ENCODE measurements at regions not wholly inside any gene's neighbourhood (a gene's known extent, or its start where the extent isn't known, plus 50 kb on each side); places are given as distances from the start of the nearest gene placed in this dataset.

DNA sequence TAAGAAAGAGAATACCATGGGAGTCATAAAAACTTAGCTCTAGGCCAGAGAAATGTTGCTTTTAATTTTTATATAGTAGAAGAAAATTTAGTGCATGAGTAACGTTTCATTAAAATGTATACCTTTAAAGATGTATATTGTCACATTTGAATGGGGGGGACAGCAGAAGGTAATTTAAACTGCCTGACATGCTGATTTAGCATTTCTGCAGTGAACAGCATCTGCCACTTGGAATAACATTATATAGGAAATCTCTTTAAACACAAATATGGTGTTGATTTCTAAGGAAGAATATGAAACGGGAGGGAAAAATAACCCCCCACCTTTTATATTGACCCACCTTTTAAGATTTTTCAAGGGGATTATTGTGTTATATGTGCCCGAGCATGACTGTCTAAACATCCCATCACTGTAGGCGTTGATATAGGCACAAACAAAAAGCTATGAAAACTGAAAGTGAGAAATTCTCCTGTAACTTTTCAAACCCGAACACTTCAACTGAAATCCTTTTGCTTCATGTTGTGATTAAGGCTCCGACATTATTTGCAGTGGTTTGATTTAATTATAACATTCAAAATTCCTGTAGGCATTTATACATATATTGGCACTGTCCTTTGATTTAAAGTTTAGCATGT, 244.7 kb upstream of the CELF2 start:
- no peak for DNase-seq (ENCODE audit: low read depth in 2 of 3, low spot score in 1 of 3)

DNA sequence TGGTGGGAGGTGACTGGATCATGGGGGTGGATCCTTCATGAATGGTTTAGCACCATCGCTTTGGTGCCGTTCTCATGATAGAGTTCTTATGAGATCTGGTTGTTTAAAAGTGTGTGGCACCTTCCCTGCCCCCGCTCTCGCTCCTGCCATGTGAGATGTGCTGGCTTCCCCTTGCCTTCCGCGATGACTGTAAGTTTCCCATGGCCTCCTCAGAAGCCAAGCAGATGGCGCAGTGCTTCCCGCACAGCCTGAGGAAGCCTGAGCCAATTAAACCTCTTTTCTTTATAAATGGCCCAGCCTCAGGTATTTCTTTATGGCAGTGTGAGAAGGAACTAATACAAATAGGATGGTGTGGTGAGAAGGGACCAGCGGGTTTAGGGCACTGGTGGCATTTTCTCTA, 243.3 kb upstream of the CELF2 start:
- DNase-seq (ENCODE audit: low read depth in 2 of 3, low spot score in 1 of 3): no peak

- DNase-seq (ENCODE audit: low read depth in 2 of 3, low spot score in 1 of 3): no peak
Measured at GRCh38 chr10:10776363-10776762, 241.3 kb upstream of the CELF2 start.

GRCh38 chr10:10777279-10777678, 240.4 kb upstream of the CELF2 start:
- DNase-seq (ENCODE audit: low read depth in 2 of 3, low spot score in 1 of 3): no peak

- no peak for DNase-seq (ENCODE audit: low read depth in 2 of 3, low spot score in 1 of 3)
Measured at GRCh38 chr10:10777723-10778122, 239.9 kb upstream of the CELF2 start.

DNA sequence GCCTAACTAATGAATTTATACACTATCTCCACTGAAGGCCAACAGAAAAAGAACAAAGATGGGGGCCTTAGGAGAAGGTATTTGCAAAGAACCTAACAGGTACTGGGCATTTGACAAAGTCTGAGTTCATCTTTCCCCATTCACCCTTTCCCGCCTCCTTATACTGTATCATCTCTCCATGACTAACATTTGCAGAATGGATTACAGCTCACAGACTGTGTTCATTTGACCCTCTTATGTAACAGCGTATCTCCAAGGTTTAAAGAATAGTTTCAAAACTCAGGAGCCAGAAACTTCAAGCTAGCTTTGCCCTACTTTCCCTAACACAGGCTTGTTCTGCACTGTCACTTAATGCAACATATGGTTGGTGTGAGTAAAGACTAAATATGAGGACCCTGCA, 238.7 kb upstream of the CELF2 start:
- DNase-seq (ENCODE audit: low read depth in 2 of 3, low spot score in 1 of 3): no peak

GRCh38 chr10:10779511-10779910, 238.2 kb upstream of the CELF2 start:
- no peak for DNase-seq (ENCODE audit: low read depth in 2 of 3, low spot score in 1 of 3)

GRCh38 chr10:10780746-10781145, 236.9 kb upstream of the CELF2 start:
- DNase-seq (ENCODE audit: low read depth in 2 of 3, low spot score in 1 of 3): no peak

DNA sequence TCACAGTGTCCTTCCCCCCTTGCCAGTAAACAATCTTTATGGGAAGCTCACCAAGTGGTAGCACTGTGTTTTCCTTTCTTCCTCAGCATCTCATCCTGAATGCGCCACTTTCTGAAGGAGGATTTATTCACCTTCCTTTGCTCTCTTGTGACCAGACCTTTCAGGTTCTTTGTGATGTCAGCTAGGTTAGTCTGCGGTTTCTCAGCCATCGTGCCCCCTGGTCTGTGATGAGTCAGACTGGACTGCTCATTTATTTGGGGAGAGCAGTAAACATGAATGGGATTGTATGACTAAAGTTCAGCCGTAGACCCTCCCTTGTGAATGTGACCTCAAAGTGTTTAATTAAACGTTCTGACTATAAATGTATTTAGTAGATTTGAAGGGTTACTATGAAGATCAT, 235.1 kb upstream of the CELF2 start:
- no peak for DNase-seq (ENCODE audit: low read depth in 2 of 3, low spot score in 1 of 3)

GRCh38 chr10:10785627-10786026, 232.0 kb upstream of the CELF2 start:
- no peak for DNase-seq (ENCODE audit: low read depth in 2 of 3, low spot score in 1 of 3)

GRCh38 chr10:10786109-10787090, 231.3 kb upstream of the CELF2 start:
- no peak for DNase-seq (ENCODE audit: low read depth in 2 of 3, low spot score in 1 of 3)

GRCh38 chr10:10787586-10787985, 230.1 kb upstream of the CELF2 start:
- DNase-seq (ENCODE audit: low read depth in 2 of 3, low spot score in 1 of 3): no peak

- DNase-seq (ENCODE audit: low read depth in 2 of 3, low spot score in 1 of 3): no peak
Measured at GRCh38 chr10:10788761-10789160, 228.9 kb upstream of the CELF2 start.

- no peak for DNase-seq (ENCODE audit: low read depth in 2 of 3, low spot score in 1 of 3)
Measured at GRCh38 chr10:10791869-10792268, 225.8 kb upstream of the CELF2 start.

DNA sequence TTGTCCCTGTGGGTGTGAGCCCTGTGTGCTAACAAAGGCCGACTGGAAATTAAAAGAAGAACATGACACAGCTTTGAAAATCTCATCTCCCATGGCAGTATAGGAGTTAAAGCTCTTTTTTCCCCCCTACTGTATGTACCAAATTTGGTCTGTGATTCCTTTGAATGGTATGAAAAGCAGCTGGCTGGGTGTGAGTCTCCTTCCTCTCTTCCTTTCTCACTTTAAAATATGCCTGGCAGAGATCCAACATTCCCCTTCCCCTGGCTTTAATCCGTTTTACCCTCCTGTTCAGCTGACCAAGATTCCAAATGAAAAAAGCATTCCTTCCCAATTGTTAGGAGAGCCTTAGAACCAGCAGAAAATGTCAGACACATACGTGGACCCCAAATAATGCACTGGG, 225.0 kb upstream of the CELF2 start:
- no peak for DNase-seq (ENCODE audit: low read depth in 2 of 3, low spot score in 1 of 3)

- no peak for DNase-seq (ENCODE audit: low read depth in 2 of 3, low spot score in 1 of 3)
Measured at GRCh38 chr10:10794046-10794445, 223.6 kb upstream of the CELF2 start.

GRCh38 chr10:10794791-10795191, 222.9 kb upstream of the CELF2 start:
- DNase-seq (ENCODE audit: low read depth in 2 of 3, low spot score in 1 of 3): no peak

GRCh38 chr10:10796061-10796773, 221.5 kb upstream of the CELF2 start:
- no peak for DNase-seq (ENCODE audit: low read depth in 2 of 3, low spot score in 1 of 3)

DNA sequence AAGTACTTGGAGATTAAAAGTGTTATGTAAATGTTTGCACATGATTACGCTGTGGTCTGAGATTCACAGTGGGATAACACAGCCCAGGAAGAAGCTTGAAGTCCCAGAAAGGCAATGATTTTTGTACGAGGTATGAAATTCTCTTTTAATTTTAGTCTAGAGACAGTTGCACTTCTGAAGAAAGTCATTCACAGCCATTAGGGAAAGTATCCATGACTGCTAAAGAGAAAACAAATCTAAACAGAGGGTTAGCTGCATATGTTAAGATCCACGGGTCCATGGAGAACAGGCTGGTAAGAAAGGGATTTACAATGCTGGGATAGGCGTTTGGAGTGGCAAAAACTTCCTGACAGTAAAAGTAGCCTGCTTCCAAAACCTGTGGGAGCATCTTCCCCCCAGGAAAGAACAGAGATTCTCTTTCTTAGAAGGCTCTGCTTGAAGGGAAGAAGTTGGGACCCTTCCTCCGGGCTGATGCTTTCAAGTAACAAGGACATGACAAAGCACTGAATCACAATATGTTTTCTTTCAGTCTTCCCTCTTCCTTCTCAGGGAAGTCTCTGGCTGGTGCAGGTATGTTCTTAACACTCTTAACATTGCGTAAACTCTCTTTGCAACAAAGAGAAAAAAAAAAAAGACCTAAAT, 220.8 kb upstream of the CELF2 start:
- DNase-seq (ENCODE audit: low read depth in 2 of 3, low spot score in 1 of 3): no peak

DNA sequence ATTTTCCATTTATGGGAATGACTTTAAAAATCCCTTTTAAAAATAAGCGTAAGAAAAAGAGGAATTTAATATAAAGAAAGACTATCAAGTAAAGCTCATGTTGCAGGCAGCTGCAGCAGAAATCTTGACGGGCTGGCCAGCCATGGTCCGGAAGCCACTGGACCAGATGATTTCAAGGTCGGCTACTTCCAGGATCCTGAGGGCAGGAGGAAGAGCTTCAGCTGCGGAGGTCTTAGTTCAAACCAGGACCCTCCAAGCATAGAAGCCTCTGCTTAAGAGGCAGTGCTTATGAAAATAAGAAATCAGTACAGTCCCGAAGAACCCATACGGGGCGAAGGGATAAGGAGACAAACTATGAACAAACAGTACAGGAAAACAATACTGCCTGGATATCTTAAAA, 220.2 kb upstream of the CELF2 start:
- no peak for DNase-seq (ENCODE audit: low read depth in 2 of 3, low spot score in 1 of 3)

DNA sequence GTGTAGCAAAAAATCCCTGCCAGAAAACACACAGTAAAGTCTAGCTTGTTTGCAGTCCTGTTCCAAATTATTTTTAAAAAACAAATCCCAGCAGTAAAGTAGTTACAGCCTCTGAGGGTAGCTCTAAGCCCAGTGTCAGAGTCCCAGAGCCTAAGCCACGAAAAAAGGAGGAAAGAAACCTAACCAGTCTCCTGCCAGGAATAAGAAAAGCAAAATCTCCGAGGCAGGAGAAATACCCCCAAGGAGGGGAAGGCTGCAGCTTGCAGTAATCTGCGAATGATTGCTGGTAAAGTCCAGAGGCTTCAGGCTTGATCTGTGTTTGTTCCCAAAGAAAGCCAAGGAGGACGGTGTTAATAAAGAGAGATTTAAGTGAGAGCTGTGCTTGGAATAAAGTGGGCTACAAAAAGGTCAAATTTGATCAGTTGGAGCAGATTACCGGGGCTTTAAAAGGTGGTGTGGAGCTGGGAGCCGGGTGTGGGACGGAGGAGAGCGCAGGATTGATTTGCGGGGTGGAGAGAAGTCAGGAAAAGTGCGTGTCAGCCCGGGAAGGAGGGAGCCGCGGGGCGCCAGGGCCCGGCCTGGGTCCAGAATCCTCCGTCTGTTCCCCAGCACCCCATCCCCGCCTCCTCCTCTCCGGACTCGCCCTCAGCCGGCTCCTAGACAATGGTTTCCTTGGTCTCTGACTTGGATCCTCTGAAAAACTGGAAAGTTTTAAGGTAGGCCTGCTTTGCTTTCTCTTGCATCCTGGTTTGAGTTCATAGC, 219.4 kb upstream of the CELF2 start:
- no peak for DNase-seq (ENCODE audit: low read depth in 2 of 3, low spot score in 1 of 3)

Measured in stimulated activated CD4-positive, alpha-beta T cell treated with anti-CD3 and anti-CD28 coated beads, Interleukin-12 subunit alpha, Interleukin-12 subunit beta, amount 100 ng/mL, for 48 hours (primary cell).